Trophoblast cell (in vitro differentiated cells and primary cell): ENCODE measurements at regions not wholly inside any gene's neighbourhood (a gene's known extent, or its start where the extent isn't known, plus 50 kb on each side); places are given as distances from the start of the nearest gene placed in this dataset.
A peak's percentile ranks its signal among the peaks of the same experiment; 100 is the strongest.
"Not testable (repeated sequence)": the region's sequence is repeated elsewhere in the genome, so short reads cannot be mapped to it uniquely, and the experiment has no call there.

ENCODE experiments used
- DNase-seq, 2 donors: peaks; one replicate each; pipeline ENCODE4 v3.0.0-alpha.2; 2016
- H2AFZ ChIP-seq: 2 replicates; pipeline ENCODE4 v1.6.1; 2013; ENCODE audit warnings: low read length, moderate library complexity, mild to moderate bottlenecking; ENCODE audit not compliant: insufficient read depth, poor library complexity
- H2AK5ac ChIP-seq: 2 replicates; pipeline ENCODE4 v1.6.1; 2013; ENCODE audit warnings: mild to moderate bottlenecking, low read length
- H2BK120ac ChIP-seq: 2 replicates; pipeline ENCODE4 v1.6.1; 2013; ENCODE audit warnings: low read length, mild to moderate bottlenecking, moderate library complexity; ENCODE audit not compliant: insufficient read depth, poor library complexity
- H2BK12ac ChIP-seq: 2 replicates; pipeline ENCODE4 v1.6.1; 2013; ENCODE audit warnings: mild to moderate bottlenecking, low read length, moderate library complexity
- H2BK5ac ChIP-seq: 2 replicates; pipeline ENCODE4 v1.6.1; 2013; ENCODE audit warnings: low read length, low read depth, moderate library complexity, mild to moderate bottlenecking; ENCODE audit not compliant: poor library complexity
- H3K14ac ChIP-seq: 2 replicates; pipeline ENCODE4 v1.6.1; 2013; ENCODE audit warnings: mild to moderate bottlenecking, low read length
- H3K18ac ChIP-seq: 2 replicates; pipeline ENCODE4 v1.6.1; 2013; ENCODE audit warnings: mild to moderate bottlenecking, low read length
- H3K23ac ChIP-seq: 2 replicates; pipeline ENCODE4 v1.6.1; 2013; ENCODE audit warnings: low read length
- H3K27ac ChIP-seq: 2 replicates; pipeline ENCODE4 v1.5.1; 2013; ENCODE audit warnings: low read depth, mild to moderate bottlenecking, inconsistent platforms, low read length, moderate library complexity
- H3K27me3 ChIP-seq: 2 replicates; pipeline ENCODE4 v1.6.1; 2013; ENCODE audit warnings: inconsistent platforms, mild to moderate bottlenecking, low read length, moderate library complexity; ENCODE audit not compliant: insufficient read depth
- H3K36me3 ChIP-seq, 2 experiments: 1 replicate in 1 of 2; 2 replicates in 1 of 2; pipeline ENCODE4 v1.6.1; 2013; ENCODE audit warnings: low read length in 2 of 2, mild to moderate bottlenecking in 2 of 2, moderate library complexity in 1 of 2; ENCODE audit not compliant: insufficient read depth in 2 of 2, control insufficient read depth in 1 of 2
- H3K4ac ChIP-seq: 2 replicates; pipeline ENCODE4 v1.6.1; 2013; ENCODE audit warnings: low read depth, mild to moderate bottlenecking, low read length, moderate library complexity
- H3K4me1 ChIP-seq, 2 experiments: 1 replicate in 1 of 2; 2 replicates in 1 of 2; pipeline ENCODE4 v1.6.1; 2013; ENCODE audit warnings: low read length in 2 of 2, mild to moderate bottlenecking in 2 of 2, moderate library complexity in 1 of 2; ENCODE audit not compliant: insufficient read depth in 2 of 2, control insufficient read depth in 1 of 2
- H3K4me2 ChIP-seq: 2 replicates; pipeline ENCODE4 v1.6.1; 2013; ENCODE audit warnings: inconsistent platforms, mild to moderate bottlenecking, low read length, moderate library complexity
- H3K4me3 ChIP-seq: 2 replicates; pipeline ENCODE4 v1.5.1; 2013; ENCODE audit warnings: mild to moderate bottlenecking, low read depth, low read length, inconsistent platforms
- H3K79me1 ChIP-seq: one replicate; pipeline ENCODE4 v1.6.1; 2013; ENCODE audit warnings: low read length
- H3K79me2 ChIP-seq: 2 replicates; pipeline ENCODE4 v1.6.1; 2013; ENCODE audit warnings: low read length, mild to moderate bottlenecking; ENCODE audit not compliant: control insufficient read depth, insufficient read depth, poor library complexity
- H3K9ac ChIP-seq: 2 replicates; pipeline ENCODE4 v1.6.1; 2013; ENCODE audit warnings: mild to moderate bottlenecking, low read length
- H3K9me3 ChIP-seq: 2 replicates; pipeline ENCODE4 v1.6.1; 2013; ENCODE audit warnings: low read depth, mild to moderate bottlenecking, control low read depth, inconsistent platforms, low read length; ENCODE audit not compliant: insufficient read depth
- H4K12ac ChIP-seq: 2 replicates; pipeline ENCODE4 v1.6.1; 2013; ENCODE audit warnings: low read depth, mild to moderate bottlenecking, low read length, moderate library complexity
- H4K8ac ChIP-seq: 2 replicates; pipeline ENCODE4 v1.6.1; 2013; ENCODE audit warnings: low read depth, mild to moderate bottlenecking, low read length, moderate library complexity
- H4K91ac ChIP-seq: one replicate; pipeline ENCODE4 v1.6.1; 2013; ENCODE audit warnings: low read depth, mild to moderate bottlenecking, low read length, moderate library complexity
- WGBS: extraction: QIAGEN DNeasy Blood & Tissue Kit; methylation state at CpG from one replicate; pipeline ENCODE4 v1.1.7; 2013; ENCODE audit warnings: missing lambda C conversion rate; ENCODE audit not compliant: insufficient read length, insufficient coverage; ENCODE audit errors: extremely low coverage; 5-methylcytosine and 5-hydroxymethylcytosine counted together

DNA sequence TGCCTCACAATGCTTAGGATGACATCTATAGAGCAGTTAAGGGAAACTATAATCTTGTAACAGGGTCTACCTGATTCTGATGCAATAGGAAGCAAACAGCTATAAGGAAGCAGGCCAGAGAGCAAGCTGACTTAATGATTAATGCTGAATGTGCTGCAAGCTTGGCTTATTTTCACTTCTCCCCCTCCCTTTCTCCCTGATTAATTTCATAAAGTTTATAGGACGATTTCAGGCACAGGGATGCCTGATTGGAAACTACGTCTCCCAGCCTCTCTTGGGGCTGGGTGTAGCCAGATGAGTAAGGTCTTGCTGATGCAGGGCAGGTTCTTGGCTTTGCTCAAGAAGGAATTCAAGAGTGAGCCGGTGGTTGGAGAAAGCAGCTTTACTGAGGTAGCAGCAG is 82.8 kb upstream of the MRI1 start:
- no peak overlapping the region for H4K8ac ChIP-seq
- no peak overlapping the region for H2BK12ac ChIP-seq
- no peak overlapping the region for H3K14ac ChIP-seq
- no peak overlapping the region for H3K27ac ChIP-seq
- no peak overlapping the region for H2BK5ac ChIP-seq
- H3K79me1 ChIP-seq, result no peaks in the 10 kb centered on the region
- no peak overlapping the region for H3K18ac ChIP-seq
- no peak overlapping the region for H3K4me2 ChIP-seq
- WGBS, result no CpG with 5 or more reads among the region's 3 CpGs
- no peaks in the 10 kb centered on the region for H3K27me3 ChIP-seq
- H4K91ac ChIP-seq, result no peak overlapping the region
- H2BK120ac ChIP-seq, result no peak overlapping the region
- H3K9me3 ChIP-seq, result peaks cover 7% of the 10 kb centered on the region
- no peak overlapping the region for H3K4ac ChIP-seq
- no peak overlapping the region for H2AFZ ChIP-seq
- H3K36me3 ChIP-seq, result no peaks in the 10 kb centered on the region
- H3K79me2 ChIP-seq, result no peaks in the 10 kb centered on the region
- H3K4me1 ChIP-seq, result no peaks in the 10 kb centered on the region
- DNase-seq, result no peak
- H3K23ac ChIP-seq, result no peak overlapping the region
- no peak overlapping the region for H3K4me3 ChIP-seq
- no peak overlapping the region for H2AK5ac ChIP-seq
- no peak overlapping the region for H3K9ac ChIP-seq
- H4K12ac ChIP-seq, result no peak overlapping the region

DNA sequence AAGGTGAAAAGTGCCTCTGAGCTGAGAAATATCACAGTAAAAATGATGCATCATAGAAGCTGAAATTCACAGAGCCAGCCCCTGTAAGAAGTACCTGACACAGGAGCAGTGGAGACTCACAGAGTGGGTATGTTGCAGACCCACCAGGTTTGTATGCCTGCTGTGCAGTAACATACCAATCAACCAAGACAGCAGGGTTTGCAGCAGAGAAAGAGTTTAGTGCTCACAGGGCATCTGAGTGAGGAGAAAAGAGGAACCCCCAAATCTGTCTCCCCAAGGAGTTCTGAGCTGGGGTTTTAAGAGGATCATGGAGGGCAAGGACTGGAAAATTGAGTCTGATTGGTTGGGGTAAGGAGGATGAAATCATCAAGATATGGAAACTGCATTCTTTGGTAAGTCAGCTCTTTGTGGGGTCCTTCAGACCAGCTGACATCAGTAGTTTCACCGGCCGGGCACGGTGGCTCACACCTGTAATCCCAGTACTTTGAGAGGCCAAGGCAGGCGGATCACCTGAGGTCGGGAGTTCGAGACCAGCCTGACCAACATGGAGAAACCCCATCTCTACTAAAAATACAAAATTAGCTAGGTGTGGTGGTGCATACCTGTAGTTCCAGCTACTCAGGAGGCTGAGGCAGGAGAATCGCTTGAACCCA is 83.5 kb upstream of the MRI1 start:
- not testable (repeated sequence) for H2BK120ac ChIP-seq, H3K27me3 ChIP-seq, H3K4me3 ChIP-seq, H3K18ac ChIP-seq, H2BK12ac ChIP-seq, H3K23ac ChIP-seq, H3K79me2 ChIP-seq, H4K91ac ChIP-seq, H3K4me1 ChIP-seq, H2BK5ac ChIP-seq, H3K14ac ChIP-seq, H2AFZ ChIP-seq, H3K9ac ChIP-seq, H3K4ac ChIP-seq, H3K9me3 ChIP-seq, H3K27ac ChIP-seq, H3K36me3 ChIP-seq, H3K79me1 ChIP-seq, H3K4me2 ChIP-seq, H4K12ac ChIP-seq, DNase-seq, H4K8ac ChIP-seq, H2AK5ac ChIP-seq
- no CpG with 5 or more reads among the region's 7 CpGs for WGBS

DNA sequence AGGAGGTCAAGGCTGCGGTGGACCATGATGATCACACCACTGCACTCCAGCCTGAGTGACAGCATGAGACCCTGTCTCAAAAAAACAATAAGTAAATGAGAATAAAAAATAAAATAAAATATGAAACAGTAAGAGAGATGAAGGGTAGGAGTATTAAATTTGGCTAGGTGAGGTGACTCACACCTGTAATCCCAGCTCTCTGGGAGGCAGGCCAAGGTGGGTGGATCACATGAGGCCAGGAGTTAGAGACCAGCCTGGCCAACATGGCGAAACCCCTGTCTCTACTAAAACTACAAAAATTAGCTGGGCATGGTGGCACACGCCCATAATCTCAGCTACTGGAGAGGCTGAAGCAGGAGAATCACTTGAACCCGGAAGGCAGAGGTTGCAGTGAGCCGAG is 87.4 kb upstream of the MRI1 start:
- H3K27ac ChIP-seq, H4K12ac ChIP-seq, H3K4me3 ChIP-seq, H3K9ac ChIP-seq, H2BK5ac ChIP-seq, H4K91ac ChIP-seq, H2BK120ac ChIP-seq, H3K9me3 ChIP-seq, H3K4me2 ChIP-seq, H2AK5ac ChIP-seq, H3K4me1 ChIP-seq, H3K18ac ChIP-seq, H3K79me1 ChIP-seq, H4K8ac ChIP-seq, H2BK12ac ChIP-seq, H3K23ac ChIP-seq, H3K14ac ChIP-seq, H2AFZ ChIP-seq, H3K4ac ChIP-seq, H3K27me3 ChIP-seq, H3K36me3 ChIP-seq, DNase-seq, H3K79me2 ChIP-seq: not testable (repeated sequence)
- WGBS, result no CpG with 5 or more reads among the region's 5 CpGs

DNA sequence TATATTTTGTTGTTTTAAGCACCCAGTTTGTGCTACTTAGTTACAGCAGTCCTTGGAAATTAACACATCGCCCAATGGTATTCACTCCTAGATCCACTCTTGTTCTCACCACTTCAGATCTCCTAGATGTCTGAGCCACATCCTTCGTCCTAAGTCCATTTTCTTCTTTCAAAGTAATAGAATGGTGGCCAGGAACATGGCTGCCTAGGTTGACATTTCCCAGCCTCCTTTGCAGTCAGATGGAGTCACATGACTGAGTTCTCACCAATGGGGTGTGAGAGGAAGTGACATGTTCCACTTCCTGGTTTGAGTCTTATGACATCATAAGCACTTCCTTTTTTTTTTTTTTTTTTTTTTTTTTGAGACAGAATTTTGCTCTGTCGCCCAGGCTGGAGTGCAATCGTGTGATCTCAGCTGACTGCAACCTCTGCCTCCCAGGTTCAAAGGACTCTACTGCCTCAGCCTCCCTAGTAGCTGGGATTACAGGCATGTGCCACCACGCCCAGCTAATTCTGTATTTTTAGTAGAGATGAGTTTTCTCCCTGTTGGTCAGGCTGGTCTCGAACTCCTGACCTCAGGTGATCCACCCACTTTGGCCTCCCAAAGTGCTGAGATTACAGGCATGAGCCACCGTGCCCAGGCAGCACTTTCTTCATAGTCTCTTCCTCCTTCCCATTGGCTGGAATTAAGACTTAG is 91.7 kb upstream of the MRI1 start:
- not testable (repeated sequence) for H3K4me2 ChIP-seq, H3K9ac ChIP-seq, H3K27me3 ChIP-seq, H4K91ac ChIP-seq, H3K4ac ChIP-seq, H3K18ac ChIP-seq, H3K9me3 ChIP-seq, H3K4me3 ChIP-seq, H2BK12ac ChIP-seq, H2BK120ac ChIP-seq, H3K36me3 ChIP-seq, H2BK5ac ChIP-seq, H4K8ac ChIP-seq, H4K12ac ChIP-seq, H3K23ac ChIP-seq, H3K27ac ChIP-seq, H3K79me2 ChIP-seq, H2AK5ac ChIP-seq, H2AFZ ChIP-seq, H3K79me1 ChIP-seq, H3K14ac ChIP-seq, H3K4me1 ChIP-seq
- peak in 1 of 2 donors; percentile 4 for DNase-seq
- WGBS, result no CpG with 5 or more reads among the region's 7 CpGs
